ENCODE measurements at regions not wholly inside any gene's neighbourhood (a gene's known extent, or its start where the extent isn't known, plus 50 kb on each side); places are given as distances from the start of the nearest gene placed in this dataset.
A peak's percentile ranks its signal among the peaks of the same experiment; 100 is the strongest.

GRCh38 chr1:228853191-228853590 lies 117.9 kb downstream of the RHOU start:
- H3K27me3 ChIP-seq: no peaks in the 10 kb centered on the region
- H3K27ac ChIP-seq: peak overlapping the region in 2 of 4 donors; percentile 37 to 39
- TF ChIP-seq, protein P1, sequence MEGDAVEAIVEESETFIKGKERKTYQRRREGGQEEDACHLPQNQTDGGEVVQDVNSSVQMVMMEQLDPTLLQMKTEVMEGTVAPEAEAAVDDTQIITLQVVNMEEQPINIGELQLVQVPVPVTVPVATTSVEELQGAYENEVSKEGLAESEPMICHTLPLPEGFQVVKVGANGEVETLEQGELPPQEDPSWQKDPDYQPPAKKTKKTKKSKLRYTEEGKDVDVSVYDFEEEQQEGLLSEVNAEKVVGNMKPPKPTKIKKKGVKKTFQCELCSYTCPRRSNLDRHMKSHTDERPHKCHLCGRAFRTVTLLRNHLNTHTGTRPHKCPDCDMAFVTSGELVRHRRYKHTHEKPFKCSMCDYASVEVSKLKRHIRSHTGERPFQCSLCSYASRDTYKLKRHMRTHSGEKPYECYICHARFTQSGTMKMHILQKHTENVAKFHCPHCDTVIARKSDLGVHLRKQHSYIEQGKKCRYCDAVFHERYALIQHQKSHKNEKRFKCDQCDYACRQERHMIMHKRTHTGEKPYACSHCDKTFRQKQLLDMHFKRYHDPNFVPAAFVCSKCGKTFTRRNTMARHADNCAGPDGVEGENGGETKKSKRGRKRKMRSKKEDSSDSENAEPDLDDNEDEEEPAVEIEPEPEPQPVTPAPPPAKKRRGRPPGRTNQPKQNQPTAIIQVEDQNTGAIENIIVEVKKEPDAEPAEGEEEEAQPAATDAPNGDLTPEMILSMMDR (IDR thresholded peaks at IDR 0.05): no peak
- TF ChIP-seq POLR2A (IDR thresholded peaks at IDR 0.05): no peak
- peaks cover 0 to 39% (median 7%) of the 10 kb centered on the region in 4 donors for H3K4me1 ChIP-seq
- no peak overlapping the region for H3K4me3 ChIP-seq
- DNase-seq: no peak
- H3K9me3 ChIP-seq: no peaks in the 10 kb centered on the region
- H3K36me3 ChIP-seq: no peaks in the 10 kb centered on the region

DNA sequence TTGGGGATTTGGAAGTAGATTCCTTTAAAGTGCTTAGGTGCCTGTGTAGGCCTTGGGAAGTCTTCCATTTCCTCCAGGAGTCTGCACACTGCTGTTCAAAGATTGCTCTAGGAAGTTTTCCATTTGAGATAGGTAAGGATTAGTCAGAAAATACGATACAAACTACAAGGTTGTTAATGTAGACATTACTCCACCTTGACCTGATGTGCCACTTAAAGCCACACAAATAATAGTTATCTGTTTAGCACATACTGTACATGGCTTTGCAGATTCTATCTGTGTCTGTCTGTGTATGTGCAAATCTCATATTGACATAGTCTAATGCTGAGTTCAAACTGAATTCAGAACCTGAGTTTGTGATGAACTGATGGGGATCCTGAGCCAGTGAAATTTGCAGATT lies 118.4 kb downstream of the RHOU start:
- H3K36me3 ChIP-seq: no peaks in the 10 kb centered on the region
- DNase-seq: no peak
- no peak for TF ChIP-seq POLR2A (IDR thresholded peaks at IDR 0.05)
- TF ChIP-seq, protein P1 (IDR thresholded peaks at IDR 0.05): no peak

DNA sequence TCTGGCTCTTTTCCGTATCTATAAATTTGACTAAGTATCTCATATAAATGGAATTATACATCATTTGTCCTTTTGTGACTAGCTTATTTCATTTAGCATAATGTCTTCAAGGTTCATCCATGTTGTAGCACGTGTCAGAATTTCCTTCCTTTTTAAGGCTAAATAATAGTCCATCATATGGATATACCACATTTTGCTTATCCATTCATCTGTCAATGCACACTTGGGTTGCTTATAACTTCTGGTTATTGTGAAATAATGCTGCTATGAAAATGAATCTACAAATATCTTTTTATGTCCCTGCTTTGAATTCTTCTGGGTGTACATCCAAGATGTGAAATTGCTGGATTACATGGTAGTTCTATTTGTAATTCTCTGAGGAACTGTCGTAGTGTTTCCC lies 119.6 kb downstream of the RHOU start:
- no peak overlapping the region for H3K27ac ChIP-seq

More for the DNA sequence above, 118.4 kb downstream of the RHOU start:
- peak overlapping the region in 2 of 4 donors; percentile 37 to 39 for H3K27ac ChIP-seq
- H3K27me3 ChIP-seq: no peaks in the 10 kb centered on the region
- H3K4me1 ChIP-seq: peaks cover 0 to 35% (median 7%) of the 10 kb centered on the region in 4 donors
- H3K9me3 ChIP-seq: no peaks in the 10 kb centered on the region
- no peak overlapping the region for H3K4me3 ChIP-seq

GRCh38 chr1:228857611-228858010 lies 122.3 kb downstream of the RHOU start:
- Histone ChIP-seq H3K36me3 (no peaks in the 10 kb centered on the region), H3K27me3 (no peaks in the 10 kb centered on the region), H3K9me3 (no peaks in the 10 kb centered on the region), H3K4me1 (peaks cover 0 to 12% (median 2%) of the 10 kb centered on the region in 4 donors), H3K27ac (no peak overlapping the region), H3K4me3 (no peak overlapping the region)
- TF ChIP-seq, protein P1 (IDR thresholded peaks at IDR 0.05): no peak
- no peak for TF ChIP-seq POLR2A (IDR thresholded peaks at IDR 0.05)
- no peak for DNase-seq

More for the DNA sequence above, 119.6 kb downstream of the RHOU start:
- Histone ChIP-seq H3K4me3 (no peak overlapping the region), H3K27me3 (no peaks in the 10 kb centered on the region), H3K4me1 (peaks cover 0 to 26% (median 5%) of the 10 kb centered on the region in 4 donors), H3K9me3 (no peaks in the 10 kb centered on the region), H3K36me3 (no peaks in the 10 kb centered on the region)
- no peak for TF ChIP-seq POLR2A (IDR thresholded peaks at IDR 0.05)
- TF ChIP-seq, protein P1 (IDR thresholded peaks at IDR 0.05): no peak
- DNase-seq: no peak

- peak; percentile 25 to 33 for TF ChIP-seq POLR2A (IDR thresholded peaks at IDR 0.05)
- TF ChIP-seq, protein P1 (IDR thresholded peaks at IDR 0.05): peak in 1 of 6 experiments; percentile 1
- H3K4me1 ChIP-seq: peaks cover 0 to 25% (median 2%) of the 10 kb centered on the region in 4 donors
- no peaks in the 10 kb centered on the region for H3K27me3 ChIP-seq
- H3K4me3 ChIP-seq: no peak overlapping the region
- peak in 2 of 3 donors; percentile 78 to 82 for DNase-seq
- no peaks in the 10 kb centered on the region for H3K36me3 ChIP-seq
- H3K9me3 ChIP-seq: no peaks in the 10 kb centered on the region
- peak overlapping the region in 3 of 4 donors; percentile 60 to 90 (median 75) for H3K27ac ChIP-seq
These were observed 125.9 kb downstream of the RHOU start for GRCh38 chr1:228860911-228861831.

All from Peyer's patch (tissue), 4 donors.